ENCODE measurements at regions not wholly inside any gene's neighbourhood (a gene's known extent, or its start where the extent isn't known, plus 50 kb on each side); places are given as distances from the start of the nearest gene placed in this dataset.

DNA sequence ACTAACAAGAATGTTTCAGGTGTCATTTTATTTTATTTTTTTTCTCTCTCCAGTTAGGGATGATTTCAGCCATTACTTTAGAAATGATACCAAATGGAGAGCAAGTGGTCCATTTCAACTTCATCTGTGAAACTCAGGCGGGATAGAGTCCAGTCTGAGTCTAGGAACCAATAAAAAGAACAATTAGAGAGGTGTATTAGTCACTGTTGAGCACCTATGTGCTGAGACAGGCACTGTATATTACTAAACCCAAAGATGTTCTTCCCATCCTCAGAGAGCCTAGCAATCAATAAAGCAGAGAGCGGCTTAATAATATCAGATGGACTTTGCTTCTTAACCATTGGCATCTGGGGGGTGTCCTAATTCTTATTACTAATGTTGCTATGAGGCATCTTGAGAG, 410.3 kb upstream of the SLC24A2 start:
- 87% methylated on average over 2 of the region's 2 CpGs for WGBS
- TF ChIP-seq POLR2A (IDR thresholded peaks at IDR 0.05) = no peak
- TF ChIP-seq CTCF (IDR thresholded peaks at IDR 0.05) = no peak
- no peak for TF ChIP-seq POLR2AphosphoS5 (IDR thresholded peaks at IDR 0.05)
- H3K4me3 ChIP-seq = no peak overlapping the region
- peak overlapping the region in 1 of 2 donors; percentile 17 for H3K27ac ChIP-seq
- no peaks in the 10 kb centered on the region for H3K9me3 ChIP-seq
- DNase-seq (ENCODE audit: low spot score) = no peak
- no peaks in the 10 kb centered on the region for H3K27me3 ChIP-seq (replicated peaks; ENCODE audit: insufficient read depth)
- intact Hi-C loops (cut with DNase I) = no loop called here
- H3K4me1 ChIP-seq (replicated peaks) = peaks cover 7% of the 10 kb centered on the region
- H3K36me3 ChIP-seq = no peaks in the 10 kb centered on the region

DNA sequence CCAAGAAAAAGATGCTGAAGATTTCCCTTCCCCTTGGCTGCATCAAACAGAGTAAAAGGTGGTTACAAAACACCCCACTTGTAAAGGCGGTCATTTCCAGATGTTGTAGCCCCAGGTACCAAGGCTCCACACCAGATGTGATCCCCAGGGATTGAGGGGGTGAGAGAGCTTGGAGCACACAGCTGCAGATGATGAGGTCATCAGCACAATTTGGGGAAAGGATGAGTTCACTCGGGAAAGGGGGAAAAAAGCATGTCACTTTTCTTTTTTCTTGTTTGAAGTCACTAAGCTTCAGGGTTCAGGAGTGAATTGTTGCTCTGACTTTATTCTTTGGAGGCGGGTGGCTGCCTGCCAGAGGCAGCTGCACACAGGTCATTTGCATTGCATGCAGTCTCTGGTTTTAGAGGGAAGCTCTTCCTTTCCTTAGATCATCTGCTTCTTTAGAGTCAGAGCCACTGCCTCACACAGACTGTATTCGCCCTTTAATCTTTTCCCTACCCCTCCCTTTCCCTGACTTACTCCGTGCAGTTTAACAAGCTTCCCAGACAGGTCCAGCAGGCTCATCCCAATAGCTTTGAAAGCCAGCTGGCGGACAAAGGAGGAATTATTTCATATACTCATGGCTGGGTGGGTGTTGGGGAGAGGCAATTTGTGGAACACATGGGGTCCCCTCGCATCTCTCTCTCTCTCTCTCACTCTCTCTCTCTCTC, 409.3 kb upstream of the SLC24A2 start:
- DNase-seq (ENCODE audit: low spot score) = peak; percentile 85
- H3K27me3 ChIP-seq (replicated peaks; ENCODE audit: insufficient read depth) = no peaks in the 10 kb centered on the region
- intact Hi-C loops (cut with DNase I) = no loop called here

DNA sequence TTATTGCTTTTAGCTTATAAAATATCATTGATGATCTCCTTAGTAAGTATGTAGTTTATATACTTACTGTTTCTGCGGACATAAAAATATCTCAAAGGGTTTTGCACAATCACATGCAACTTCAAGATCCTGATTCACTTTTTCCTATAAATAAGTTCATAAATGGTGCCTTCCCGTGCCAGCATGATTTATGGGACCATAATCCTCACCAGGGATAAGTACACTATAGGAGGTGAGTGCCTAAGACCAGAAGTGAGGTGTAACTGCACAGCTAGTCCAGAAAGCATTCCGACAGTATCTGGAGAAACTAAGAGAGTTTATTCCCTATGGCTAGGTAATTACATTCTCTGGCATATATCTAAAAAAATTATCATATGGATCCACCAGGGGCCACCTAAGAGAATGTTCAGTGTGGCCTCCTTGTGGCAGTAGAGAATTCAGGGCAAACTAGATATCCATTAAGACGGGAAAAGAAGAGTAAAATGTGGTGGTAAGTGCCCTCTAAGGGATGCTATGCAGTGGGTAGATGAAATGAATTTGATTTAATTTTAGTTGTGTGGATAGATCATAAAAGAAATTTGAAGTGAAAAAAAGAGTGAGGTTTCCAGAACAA, 402.5 kb upstream of the SLC24A2 start:
- TF ChIP-seq POLR2AphosphoS5 (IDR thresholded peaks at IDR 0.05) (no peak), CTCF (IDR thresholded peaks at IDR 0.05) (no peak), POLR2A (IDR thresholded peaks at IDR 0.05) (no peak)
- Histone ChIP-seq H3K4me1 (replicated peaks) (no peaks in the 10 kb centered on the region), H3K27ac (no peak overlapping the region), H3K36me3 (no peaks in the 10 kb centered on the region), H3K27me3 (replicated peaks; ENCODE audit: insufficient read depth) (no peaks in the 10 kb centered on the region), H3K4me3 (no peak overlapping the region), H3K9me3 (no peaks in the 10 kb centered on the region)
- 78% methylated on average over 4 of the region's 4 CpGs for WGBS
- DNase-seq (ENCODE audit: low spot score) = no peak
- intact Hi-C loops (cut with DNase I) = no loop called here

More for the DNA sequence above, 409.3 kb upstream of the SLC24A2 start:
- Histone ChIP-seq H3K27ac (peak overlapping the region; percentile 21 to 29), H3K9me3 (no peaks in the 10 kb centered on the region), H3K4me1 (replicated peaks) (peaks cover 7% of the 10 kb centered on the region), H3K4me3 (no peak overlapping the region), H3K36me3 (no peaks in the 10 kb centered on the region)
- TF ChIP-seq CTCF (IDR thresholded peaks at IDR 0.05) (no peak), POLR2A (IDR thresholded peaks at IDR 0.05) (no peak), POLR2AphosphoS5 (IDR thresholded peaks at IDR 0.05) (peak; percentile 86)
- 25% methylated on average over 7 of the region's 7 CpGs for WGBS

DNA sequence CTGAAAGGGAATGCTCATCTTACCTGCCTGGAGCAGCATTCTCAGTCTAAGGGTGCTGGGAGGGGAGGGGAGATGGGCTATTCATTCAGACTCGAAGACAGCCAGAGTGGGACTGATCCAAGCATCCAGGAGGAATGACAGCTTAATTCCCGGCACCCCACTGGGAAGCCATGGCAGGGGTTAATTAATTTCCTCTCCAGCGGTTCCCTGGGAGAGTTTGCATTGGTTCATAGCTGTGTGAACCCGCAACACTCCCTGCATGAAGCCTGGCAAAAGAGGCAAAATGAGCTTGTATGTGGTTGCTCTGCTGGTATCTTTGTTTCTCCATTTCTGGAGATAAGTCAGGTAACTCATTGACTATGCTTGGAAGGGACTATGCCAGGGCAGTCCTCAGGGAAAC, 401.0 kb upstream of the SLC24A2 start:
- intact Hi-C loops (cut with DNase I) = no loop called here
- Histone ChIP-seq H3K27me3 (replicated peaks; ENCODE audit: insufficient read depth) (no peaks in the 10 kb centered on the region), H3K36me3 (no peaks in the 10 kb centered on the region), H3K4me1 (replicated peaks) (no peaks in the 10 kb centered on the region), H3K4me3 (no peak overlapping the region), H3K9me3 (no peaks in the 10 kb centered on the region), H3K27ac (no peak overlapping the region)
- no peak for DNase-seq (ENCODE audit: low spot score)
- TF ChIP-seq CTCF (IDR thresholded peaks at IDR 0.05) (no peak), POLR2AphosphoS5 (IDR thresholded peaks at IDR 0.05) (no peak), POLR2A (IDR thresholded peaks at IDR 0.05) (no peak)
- 87% methylated on average over 4 of the region's 4 CpGs for whole genome bisulfite sequencing

Data from prostate gland (tissue), 2 donors.